GM12875 (cell line): ENCODE measurements at regions not wholly inside any gene's neighbourhood (a gene's known extent, or its start where the extent isn't known, plus 50 kb on each side); places are given as distances from the start of the nearest gene placed in this dataset.
"Not testable (repeated sequence)": the region's sequence is repeated elsewhere in the genome, so short reads cannot be mapped to it uniquely, and the experiment has no call there.

ENCODE experiments used
- H3K4me3 ChIP-seq: one replicate; pipeline ENCODE4 v1.5.1; 2011; ENCODE audit warnings: low read depth, low read length, control low read depth
- CTCF ChIP-seq: IDR thresholded peaks from 2 replicates; pipeline ENCODE4 v1.5.1; 2011; ENCODE audit warnings: low read depth, mild to moderate bottlenecking, control low read depth, inconsistent platforms, low read length, moderate library complexity, borderline replicate concordance; ENCODE audit not compliant: insufficient read depth

GRCh38 chr5:85549229-85549628, 1068.5 kb upstream of the COX7C start:
- H3K4me3 ChIP-seq, result no peak overlapping the region
- no peak for TF ChIP-seq CTCF

DNA sequence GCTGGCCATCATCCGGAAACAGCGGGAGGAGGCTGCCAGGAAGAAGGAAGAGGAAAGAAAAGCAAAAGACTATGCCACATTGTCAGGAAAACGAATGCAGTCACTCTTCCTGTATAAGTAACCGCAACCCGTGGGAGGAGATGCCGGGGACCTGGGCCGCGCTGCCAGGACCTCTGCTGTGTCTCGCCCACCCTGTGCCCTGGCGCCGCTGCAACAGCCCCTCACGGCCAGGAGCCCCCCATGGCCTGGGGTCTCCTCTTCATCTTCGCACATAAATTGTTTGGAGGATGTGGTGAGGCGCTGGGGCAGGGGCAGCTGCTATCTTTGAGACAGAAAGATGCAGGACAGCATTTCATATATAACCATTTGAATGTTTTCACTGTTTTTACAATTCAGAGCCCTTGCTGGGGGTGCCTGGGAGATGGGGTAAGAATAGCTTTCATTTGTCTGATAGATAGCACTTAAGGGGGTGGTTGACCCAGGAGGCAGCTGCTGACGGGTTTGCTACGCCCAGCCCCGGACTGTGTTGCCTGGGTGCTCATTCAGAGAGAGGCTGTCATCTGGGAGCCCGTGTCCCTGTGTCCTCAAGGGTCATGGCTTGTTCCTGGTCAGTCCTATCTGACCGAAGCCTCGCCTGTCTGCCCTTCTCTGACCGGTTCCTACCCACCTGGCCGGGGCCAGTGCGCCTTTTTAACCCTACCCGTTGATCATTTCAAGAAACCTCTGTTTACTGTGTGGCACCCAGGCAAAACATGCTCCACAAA, 1067.7 kb upstream of the COX7C start:
- H3K4me3 ChIP-seq, result no peak overlapping the region
- no peak for TF ChIP-seq CTCF

DNA sequence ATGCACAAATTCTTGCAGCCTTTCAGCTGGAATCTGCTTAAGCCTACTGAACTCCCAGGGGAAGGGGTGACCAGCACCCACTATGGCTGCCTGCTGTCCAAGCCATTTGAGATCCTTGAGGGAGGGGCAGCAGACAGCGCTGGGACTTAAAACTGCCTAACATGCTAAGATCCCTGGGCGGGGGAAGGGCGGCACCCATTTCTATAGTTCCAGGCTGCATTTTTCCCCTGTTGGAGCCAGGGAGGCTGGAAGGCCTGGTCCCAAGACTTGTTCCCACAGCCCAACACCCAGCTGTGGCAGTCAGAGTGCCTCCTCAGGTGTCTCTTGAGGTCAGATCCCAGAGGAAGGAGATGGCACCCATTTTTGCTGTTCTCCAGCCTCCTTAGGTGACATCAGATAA, 1061.3 kb upstream of the COX7C start:
- no peak overlapping the region for H3K4me3 ChIP-seq
- TF ChIP-seq CTCF, result no peak

DNA sequence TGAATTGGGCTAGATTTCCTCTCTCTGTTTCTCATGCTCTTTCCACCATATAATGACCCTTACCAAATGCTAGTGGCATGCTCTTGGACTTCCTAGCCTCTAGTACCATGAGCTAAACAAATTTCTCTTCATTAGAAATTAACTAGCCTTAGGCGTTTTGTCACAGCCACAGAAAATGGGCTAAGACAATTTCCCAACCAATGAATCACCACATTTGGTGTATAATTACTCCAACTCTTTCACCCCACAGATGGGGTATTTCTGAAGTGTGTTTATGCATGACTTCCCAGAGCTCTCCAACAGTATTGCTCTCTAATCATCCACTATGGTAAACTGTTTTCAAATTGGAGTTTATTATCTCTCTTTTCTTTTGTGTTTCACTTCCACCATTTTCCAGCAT, 1041.1 kb upstream of the COX7C start:
- no peak for TF ChIP-seq CTCF
- H3K4me3 ChIP-seq, result no peak overlapping the region

- not testable (repeated sequence) for H3K4me3 ChIP-seq
Observed at GRCh38 chr5:85587806-85588205, 1029.9 kb upstream of the COX7C start.

DNA sequence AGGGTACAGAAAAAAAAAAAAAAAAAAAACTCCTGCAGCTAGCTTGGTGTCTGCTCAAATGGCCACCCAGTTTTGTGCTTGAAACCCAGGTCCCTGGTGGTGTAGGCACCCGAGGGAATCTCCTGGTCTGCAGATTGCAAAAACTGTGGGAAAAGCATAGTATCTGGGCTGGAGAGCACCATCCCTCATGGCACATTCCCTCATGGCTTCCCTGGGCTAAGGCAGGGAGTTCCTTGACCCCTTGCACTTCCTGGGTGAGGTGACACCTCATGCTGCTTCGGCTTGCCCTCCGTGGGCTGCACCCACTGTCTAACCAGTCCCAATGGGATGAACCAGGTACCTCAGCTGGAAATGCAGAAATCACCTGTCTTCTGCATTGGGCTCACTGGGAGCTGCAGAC, 1029.5 kb upstream of the COX7C start:
- not testable (repeated sequence) for H3K4me3 ChIP-seq

DNA sequence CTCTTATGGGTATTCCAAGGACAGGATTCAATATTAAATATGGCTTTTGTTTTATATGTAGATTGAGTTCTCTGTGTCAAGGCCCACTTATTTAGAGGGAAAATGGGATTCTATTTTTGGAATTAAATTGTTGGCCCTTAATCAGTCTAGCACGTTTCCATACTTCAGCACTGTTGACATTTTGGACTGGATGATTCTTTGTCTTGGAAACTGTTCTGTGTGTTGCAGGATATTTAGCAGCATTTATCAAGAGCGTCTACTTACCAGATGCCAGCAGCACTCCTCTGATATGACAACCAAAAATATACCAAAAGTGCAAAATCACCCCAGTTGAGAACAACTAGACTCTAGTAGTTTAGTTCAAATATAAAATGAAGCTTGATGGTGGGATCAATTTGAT, 1027.0 kb upstream of the COX7C start:
- TF ChIP-seq CTCF, result no peak
- no peak overlapping the region for H3K4me3 ChIP-seq

- no peak for TF ChIP-seq CTCF
- H3K4me3 ChIP-seq, result no peak overlapping the region
Observed at GRCh38 chr5:85591311-85591710, 1026.4 kb upstream of the COX7C start.
